K562 (cell line): ENCODE measurements at regions not wholly inside any gene's neighbourhood (a gene's known extent, or its start where the extent isn't known, plus 50 kb on each side); places are given as distances from the start of the nearest gene placed in this dataset.

Experiments
- ATAC-seq: fragments of 200-7000 bp; cut with Tn5 transposase; 3 replicates; pipeline ENCODE4 v1.9.1; 2020; ENCODE audit warnings: moderate library complexity
- BruUV-seq: library from RNA; stranded (reverse); fragments of 400-500 nt; replicated peaks from 2 replicates; lab custom pipeline; 2021; lab: Mats Ljungman, UMichigan
- CTCF ChIA-PET: fragments of 300-600 bp; formaldehyde crosslinking; extraction: SDS; loops from one replicate; lab custom pipeline; 2021; ENCODE audit warnings: low intra/inter-chr PET ratio; lab: Yijun Ruan, JAX
- POLR2A ChIA-PET: fragments of 300-600, 350-650 bp; sonication (Branson Sonifier 250); formaldehyde crosslinking; extraction: SDS; loops from one replicate; lab custom pipeline; 2021; ENCODE audit warnings: antibody characterized with exemption, inconsistent platforms; lab: Yijun Ruan, JAX
- DNase-seq, 4 experiments: peaks; one replicate each; pipeline versions ENCODE4 v3.0.0 to v3.0.0-alpha.2; 2011 to 2018; ENCODE audit warnings: low spot score in 3 of 4, mixed read lengths in 3 of 4; ENCODE audit errors: extremely low read depth in 1 of 4
- FAIRE-seq: peaks from 2 replicates; lab custom pipeline; 2011; peaks lifted over from hg19 to GRCh38; lab: Jason Lieb, UNC
- H2AFZ ChIP-seq: 2 replicates; pipeline ENCODE4 v1.6.0; 2011; ENCODE audit warnings: low read depth, low read length, control low read depth, inconsistent platforms
- H3K27ac ChIP-seq: fragments of 200-600 bp; 3 replicates; pipeline ENCODE4 v1.8.0; 2011; ENCODE audit warnings: low read depth, mild to moderate bottlenecking, control low read depth, inconsistent platforms, low read length, moderate library complexity, mixed read lengths; ENCODE audit errors: extremely low read depth
- H3K27me3 ChIP-seq, 2 experiments: fragments of 300-600 bp in 1 of 2; 2 replicates in 1 of 2; 3 replicates in 1 of 2; pipeline versions ENCODE4 v1.6.0 to v1.8.0; 2011; ENCODE audit warnings: inconsistent platforms in 2 of 2, low read length in 2 of 2, mild to moderate bottlenecking in 1 of 2, mixed read lengths in 1 of 2, moderate library complexity in 1 of 2; ENCODE audit not compliant: control insufficient read depth in 2 of 2, insufficient read depth in 2 of 2
- H3K36me3 ChIP-seq: fragments of 300-600 bp; 3 replicates; pipeline ENCODE4 v1.8.0; 2011; ENCODE audit warnings: mild to moderate bottlenecking, low read length, inconsistent platforms; ENCODE audit not compliant: control insufficient read depth, insufficient read depth
- H3K4me1 ChIP-seq, 2 experiments: fragments of 200-600 bp in 1 of 2; replicated peaks in 1 of 2; 2 replicates in 1 of 2; 3 replicates in 1 of 2; pipeline versions ENCODE4 v1.5.1 to v1.8.0; 2011; ENCODE audit warnings: inconsistent platforms in 2 of 2, low read length in 2 of 2, mild to moderate bottlenecking in 1 of 2, mixed read lengths in 1 of 2, moderate library complexity in 1 of 2; ENCODE audit not compliant: control insufficient read depth in 2 of 2, insufficient read depth in 2 of 2
- H3K4me2 ChIP-seq: 2 replicates; pipeline ENCODE4 v1.6.1; 2011; ENCODE audit warnings: low read length, control low read depth, inconsistent platforms, mixed read lengths; ENCODE audit not compliant: insufficient read depth
- H3K4me3 ChIP-seq: fragments of 200-600 bp; sonication (generic), shearing (Covaris generic); 2 replicates; pipeline ENCODE4 v1.5.1; 2016; ENCODE audit warnings: control low read depth, inconsistent platforms
- H3K79me2 ChIP-seq: fragments of 200-600 bp; 3 replicates; pipeline ENCODE4 v1.8.0; 2011; ENCODE audit warnings: low read length, inconsistent platforms; ENCODE audit not compliant: control insufficient read depth, insufficient read depth
- H3K9ac ChIP-seq, 2 experiments: 2 replicates each; pipeline versions ENCODE4 v1.6.0 to v1.6.1; 2011; ENCODE audit warnings: low read depth in 2 of 2, low read length in 2 of 2, control low read depth in 1 of 2, inconsistent platforms in 1 of 2, mild to moderate bottlenecking in 1 of 2, mixed read lengths in 1 of 2; ENCODE audit not compliant: insufficient read depth in 1 of 2
- H3K9me1 ChIP-seq: one replicate; pipeline ENCODE4 v1.6.0; 2011; ENCODE audit warnings: inconsistent platforms, mild to moderate bottlenecking, low read length, moderate library complexity; ENCODE audit not compliant: control insufficient read depth, insufficient read depth
- H3K9me3 ChIP-seq: replicated peaks from 2 replicates; pipeline ENCODE4 v1.5.1; 2011; ENCODE audit warnings: low read depth, low read length, inconsistent platforms; ENCODE audit not compliant: control insufficient read depth, insufficient read depth
- H4K20me1 ChIP-seq: replicated peaks from 2 replicates; pipeline ENCODE4 v1.6.1; 2011; ENCODE audit warnings: low read length, inconsistent platforms, mixed read lengths; ENCODE audit not compliant: control insufficient read depth, insufficient read depth
- CEBPG ChIP-seq, 3 experiments: fragments of 200-800 bp in 1 of 3; sonication (Bioruptor generic) in 1 of 3; sonication (generic) in 1 of 3; formaldehyde crosslinking in 1 of 3; IDR thresholded peaks in 2 of 3; conservative IDR thresholded peaks in 1 of 3; 2 replicates each; pipeline versions ENCODE4 v1.6.1 to v1.8.0; 2016 to 2022; ENCODE audit warnings: missing compliant biosample characterization in 2 of 3, missing genetic modification characterization in 2 of 3, mild to moderate bottlenecking in 1 of 3, missing genetic modification reagents in 1 of 3
- CREB5 ChIP-seq: fragments of 250-450 bp; sonication (Bioruptor Pico); IDR thresholded peaks from 2 replicates; pipeline ENCODE4 v1.5.0; 2020; ENCODE audit warnings: mild to moderate bottlenecking
- HLTF ChIP-seq: fragments of 450-650 bp; IDR thresholded peaks from 2 replicates; pipeline ENCODE4 v1.6.1; 2016
- KHSRP ChIP-seq: fragments of 450-650 bp; IDR thresholded peaks from 2 replicates; pipeline ENCODE4 v1.6.1; 2017
- MBD1 ChIP-seq: fragments of 250-450 bp; sonication (Bioruptor Pico); IDR thresholded peaks from 2 replicates; pipeline ENCODE4 v1.8.0; 2022; ENCODE audit warnings: inconsistent platforms
- NFXL1 ChIP-seq: fragments of 450-650 bp; formaldehyde crosslinking; IDR thresholded peaks from 2 replicates; pipeline ENCODE4 v1.4.0; 2021; ENCODE audit warnings: mild to moderate bottlenecking
- NUFIP1 ChIP-seq: fragments of 450-650 bp; IDR thresholded peaks from 2 replicates; pipeline ENCODE4 v1.6.1; 2018; ENCODE audit not compliant: partially characterized antibody
- PHF20 ChIP-seq: fragments of 450-650 bp; IDR thresholded peaks from 2 replicates; pipeline ENCODE4 v1.6.1; 2018; ENCODE audit not compliant: partially characterized antibody
- PHF8 ChIP-seq: fragments of 200-600 bp; sonication (generic); IDR thresholded peaks from 2 replicates; pipeline ENCODE4 v1.6.1; 2012; ENCODE audit warnings: mixed run types, mild to moderate bottlenecking, inconsistent platforms, low read length, moderate library complexity, borderline replicate concordance
- SREBF1 ChIP-seq: fragments of 150-350 bp; IDR thresholded peaks from 2 replicates; pipeline ENCODE4 v1.6.1; 2014; ENCODE audit warnings: antibody characterized with exemption, low read depth, low read length, borderline replicate concordance
- ZBTB33 ChIP-seq: sonication (generic); formaldehyde crosslinking; IDR thresholded peaks from 2 replicates; pipeline ENCODE4 v1.8.1; 2023; ENCODE audit warnings: mild to moderate bottlenecking, missing genetic modification reagents
- ZC3H8 ChIP-seq: fragments of 450-650 bp; IDR thresholded peaks from 2 replicates; pipeline ENCODE4 v1.6.1; 2017
- ZNF133 ChIP-seq: fragments of 250-450 bp; sonication (Bioruptor Pico); IDR thresholded peaks from 2 replicates; pipeline ENCODE4 v1.4.0; 2020; ENCODE audit warnings: mild to moderate bottlenecking
- ZNF717 ChIP-seq: fragments of 250-450 bp; sonication (Bioruptor Pico); IDR thresholded peaks from 2 replicates; pipeline ENCODE4 v1.5.0; 2021
- WGBS: fragments of 100-300 bp; shearing (Covaris generic); methylation state at CpG from one replicate; pipeline ENCODE4 v1.1.6; 2016; ENCODE audit warnings: low coverage, mixed read lengths; ENCODE audit not compliant: insufficient coverage; ENCODE audit errors: missing lambda C conversion rate; 5-methylcytosine and 5-hydroxymethylcytosine counted together
- in situ Hi-C: fragments of 300-500 bp; cut with MboI; formaldehyde crosslinking; loops from 4 replicates; pipeline ENCODE4 v1.15.0; 2018; ENCODE audit warnings: inconsistent platforms, mixed read lengths
- intact Hi-C: fragments of 100-400 bp; cut with micrococcal nuclease; formaldehyde crosslinking; loops from 2 replicates; pipeline ENCODE4 v1.14.2; 2022
- TF ChIP-seq, protein P1 (sequence below): sonication (generic); formaldehyde crosslinking; IDR thresholded peaks from 2 replicates; pipeline ENCODE4 v1.8.0; 2022; ENCODE audit warnings: mild to moderate bottlenecking, missing genetic modification reagents

- CTCF ChIA-PET: no interaction called here
- WGBS: 7% methylated on average over 11 of the region's 29 CpGs
- ATAC-seq: no peak
- BruUV-seq: no TSS peak
- H3K9ac ChIP-seq: no peak overlapping the region
- POLR2A ChIA-PET: no interaction called here
- no peaks in the 10 kb centered on the region for H3K9me1 ChIP-seq
- intact Hi-C loops: no loop called here
- no peaks in the 10 kb centered on the region for H4K20me1 ChIP-seq
- TF ChIP-seq NFXL1 (no peak), SREBF1 (no peak), KHSRP (no peak), CREB5 (CRISPR knock-in tag) (no peak), HLTF (no peak), PHF8 (no peak), ZNF133 (no peak), NUFIP1 (no peak), ZNF717 (CRISPR knock-in tag) (no peak), ZBTB33 (CRISPR knock-in tag) (no peak), CEBPG (CRISPR knock-in tag; IDR thresholded peaks at IDR 0.05) (no peak), CEBPG (tag; conservative IDR thresholded peaks at IDR 0.05 in 1 of 2, IDR thresholded peaks at IDR 0.05 in 1 of 2) (no peak), ZC3H8 (no peak), MBD1 (CRISPR knock-in tag) (no peak), PHF20 (no peak)
- TF ChIP-seq, protein P1, sequence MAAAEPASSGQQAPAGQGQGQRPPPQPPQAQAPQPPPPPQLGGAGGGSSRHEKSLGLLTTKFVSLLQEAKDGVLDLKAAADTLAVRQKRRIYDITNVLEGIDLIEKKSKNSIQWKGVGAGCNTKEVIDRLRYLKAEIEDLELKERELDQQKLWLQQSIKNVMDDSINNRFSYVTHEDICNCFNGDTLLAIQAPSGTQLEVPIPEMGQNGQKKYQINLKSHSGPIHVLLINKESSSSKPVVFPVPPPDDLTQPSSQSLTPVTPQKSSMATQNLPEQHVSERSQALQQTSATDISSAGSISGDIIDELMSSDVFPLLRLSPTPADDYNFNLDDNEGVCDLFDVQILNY (CRISPR knock-in tag): no peak
- TF ChIP-seq, all 486 proteins: peak for 0
- DNase-seq: no peak
- FAIRE-seq: no peak
- H3K4me1 ChIP-seq: no peaks in the 10 kb centered on the region
- no peaks in the 10 kb centered on the region for H3K9me3 ChIP-seq
- in situ Hi-C loops: no loop called here
- H3K27me3 ChIP-seq: no peaks in the 10 kb centered on the region
- H2AFZ ChIP-seq: no peak overlapping the region
- H3K79me2 ChIP-seq: no peaks in the 10 kb centered on the region
- H3K4me3 ChIP-seq: no peak overlapping the region
- no peak overlapping the region for H3K4me2 ChIP-seq
- H3K36me3 ChIP-seq: no peaks in the 10 kb centered on the region
- H3K27ac ChIP-seq: no peak overlapping the region
These were observed 232.7 kb downstream of the FGFR2 start for GRCh38 chr10:121365566-121365965.
